ENCODE measurements at regions not wholly inside any gene's neighbourhood (a gene's known extent, or its start where the extent isn't known, plus 50 kb on each side); places are given as distances from the start of the nearest gene placed in this dataset.

DNA sequence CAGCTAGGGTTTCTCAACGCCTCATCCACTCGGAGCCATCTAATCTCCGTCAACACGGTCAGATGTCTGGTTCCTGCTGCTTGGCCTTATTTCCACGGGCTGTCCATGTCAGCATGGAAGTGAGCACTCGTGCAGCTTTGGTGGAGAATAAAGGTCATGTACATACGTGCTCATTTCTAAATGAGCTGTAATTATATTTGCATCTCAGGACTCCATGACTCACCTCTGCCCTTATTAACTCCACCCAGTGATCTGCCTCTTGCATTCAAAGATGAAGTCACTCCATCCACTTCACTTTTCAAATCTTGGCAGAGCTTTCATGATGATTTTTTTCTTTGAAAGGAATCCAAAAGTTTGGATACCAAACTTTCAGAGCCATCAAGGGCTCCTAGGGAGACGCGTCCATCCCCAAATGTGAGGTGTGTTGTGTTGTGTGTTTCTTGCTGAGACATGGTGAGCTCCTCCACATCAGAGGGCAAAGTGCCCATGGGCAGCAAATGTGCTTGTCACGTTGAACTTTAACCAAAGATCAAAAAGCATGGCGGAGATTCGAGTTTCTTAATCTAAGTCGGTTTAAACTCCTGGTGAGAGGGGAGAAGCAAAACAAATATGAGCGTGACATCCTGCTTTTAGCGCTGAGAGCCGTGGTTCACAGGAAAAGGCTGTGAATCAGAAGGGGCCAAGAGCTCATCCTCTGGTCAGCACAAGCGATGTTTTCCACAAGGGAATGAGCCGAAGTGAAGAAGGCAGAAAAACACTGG lies 68.6 kb upstream of the ERRFI1 start (continued):
- no peak for TF ChIP-seq ZBTB14 (CRISPR knock-in tag; IDR thresholded peaks at IDR 0.05)
- no peak for TF ChIP-seq ZNF441 (CRISPR knock-in tag; IDR thresholded peaks at IDR 0.05; ENCODE audit: borderline replicate concordance)
- no peak for TF ChIP-seq EHMT2 (IDR thresholded peaks at IDR 0.05; ENCODE audit: borderline replicate concordance, low read depth, low read length)
- peak; percentile 55; the same call in 1 of the 2 replicates for TF ChIP-seq ZNF788 (CRISPR knock-in tag; IDR thresholded peaks at IDR 0.05; ENCODE audit: borderline replicate concordance)
- TF ChIP-seq FOXP1 (IDR thresholded peaks at IDR 0.05), result no peak
- peak; percentile 79 for TF ChIP-seq FOXP1 (CRISPR knock-in tag; IDR thresholded peaks at IDR 0.05)
- no peak for TF ChIP-seq ZNF12 (CRISPR knock-in tag; IDR thresholded peaks at IDR 0.05)
- no peak for TF ChIP-seq ZNF510 (CRISPR knock-in tag; IDR thresholded peaks at IDR 0.05; ENCODE audit: low read depth)
- TF ChIP-seq, protein P1, sequence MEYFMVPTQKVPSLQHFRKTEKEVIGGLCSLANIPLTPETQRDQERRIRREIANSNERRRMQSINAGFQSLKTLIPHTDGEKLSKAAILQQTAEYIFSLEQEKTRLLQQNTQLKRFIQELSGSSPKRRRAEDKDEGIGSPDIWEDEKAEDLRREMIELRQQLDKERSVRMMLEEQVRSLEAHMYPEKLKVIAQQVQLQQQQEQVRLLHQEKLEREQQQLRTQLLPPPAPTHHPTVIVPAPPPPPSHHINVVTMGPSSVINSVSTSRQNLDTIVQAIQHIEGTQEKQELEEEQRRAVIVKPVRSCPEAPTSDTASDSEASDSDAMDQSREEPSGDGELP (IDR thresholded peaks at IDR 0.05; ENCODE audit: borderline replicate concordance, low read depth), result no peak; the same call in 1 of the 2 replicates
- peak; percentile 84 for TF ChIP-seq PHF21A (CRISPR knock-in tag; IDR thresholded peaks at IDR 0.05)
- no peak; the same call in 1 of the 2 replicates for TF ChIP-seq ZNF652 (CRISPR knock-in tag; IDR thresholded peaks at IDR 0.05; ENCODE audit: borderline replicate concordance, low read depth)
- no peak for TF ChIP-seq ZNF772 (CRISPR knock-in tag; IDR thresholded peaks at IDR 0.05)
- TF ChIP-seq PAX8 (CRISPR knock-in tag; IDR thresholded peaks at IDR 0.05; ENCODE audit: borderline replicate concordance), result no peak
- TF ChIP-seq MZF1 (CRISPR knock-in tag; IDR thresholded peaks at IDR 0.05; ENCODE audit: borderline replicate concordance), result no peak
- peak; percentile 88 for TF ChIP-seq ARID5B (CRISPR knock-in tag; IDR thresholded peaks at IDR 0.05)
- TF ChIP-seq TOE1 (CRISPR knock-in tag; IDR thresholded peaks at IDR 0.05), result no peak
- no peak for TF ChIP-seq SUZ12 (IDR thresholded peaks at IDR 0.05; ENCODE audit: low read depth, low read length)
- peak; percentile 77; the same call in 1 of the 2 replicates for TF ChIP-seq AHDC1 (CRISPR knock-in tag; IDR thresholded peaks at IDR 0.05; ENCODE audit: borderline replicate concordance)
- peak; percentile 98 for TF ChIP-seq MED1 (CRISPR knock-in tag; IDR thresholded peaks at IDR 0.05)
- no peak for TF ChIP-seq HOXD1 (CRISPR knock-in tag; IDR thresholded peaks at IDR 0.05)
